ENCODE measurements at regions not wholly inside any gene's neighbourhood (a gene's known extent, or its start where the extent isn't known, plus 50 kb on each side); places are given as distances from the start of the nearest gene placed in this dataset.

GRCh38 chr15:89421219-89421618 lies 75.2 kb downstream of the RHCG start:
- DNase-seq (ENCODE audit: low read depth in 2 of 2), result no peak

DNA sequence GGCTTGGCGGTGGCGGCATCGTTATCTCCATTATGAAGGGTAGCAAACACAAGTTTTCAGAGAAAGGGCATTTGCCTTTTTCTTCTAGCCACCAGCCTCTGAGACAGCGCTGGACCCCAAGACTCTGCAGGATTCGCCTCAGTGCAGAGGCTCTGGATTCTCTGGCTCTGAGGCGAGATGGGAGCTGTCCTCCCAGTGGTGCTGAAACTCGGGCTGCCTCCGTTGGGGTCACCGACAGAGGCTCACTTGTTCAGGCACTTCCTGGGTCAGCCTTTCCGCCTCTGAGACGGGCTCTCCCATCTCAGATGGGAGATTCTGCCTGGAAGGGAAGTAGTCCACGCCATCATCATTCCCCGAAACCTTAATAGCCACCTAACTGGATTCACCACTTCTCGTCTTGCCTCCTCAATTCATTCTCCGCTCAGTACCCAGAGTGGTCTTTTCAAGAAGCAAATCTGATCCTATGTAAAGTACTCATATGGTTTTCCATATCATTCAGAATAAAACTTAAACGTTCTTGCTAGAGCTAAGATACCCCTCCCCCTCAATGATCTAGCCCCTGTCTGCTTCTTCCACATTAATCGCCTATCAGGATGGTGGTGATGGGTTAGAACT lies 76.9 kb downstream of the RHCG start:
- peak in 1 of 2 donors; percentile 42 for DNase-seq (ENCODE audit: low read depth in 2 of 2)

DNA sequence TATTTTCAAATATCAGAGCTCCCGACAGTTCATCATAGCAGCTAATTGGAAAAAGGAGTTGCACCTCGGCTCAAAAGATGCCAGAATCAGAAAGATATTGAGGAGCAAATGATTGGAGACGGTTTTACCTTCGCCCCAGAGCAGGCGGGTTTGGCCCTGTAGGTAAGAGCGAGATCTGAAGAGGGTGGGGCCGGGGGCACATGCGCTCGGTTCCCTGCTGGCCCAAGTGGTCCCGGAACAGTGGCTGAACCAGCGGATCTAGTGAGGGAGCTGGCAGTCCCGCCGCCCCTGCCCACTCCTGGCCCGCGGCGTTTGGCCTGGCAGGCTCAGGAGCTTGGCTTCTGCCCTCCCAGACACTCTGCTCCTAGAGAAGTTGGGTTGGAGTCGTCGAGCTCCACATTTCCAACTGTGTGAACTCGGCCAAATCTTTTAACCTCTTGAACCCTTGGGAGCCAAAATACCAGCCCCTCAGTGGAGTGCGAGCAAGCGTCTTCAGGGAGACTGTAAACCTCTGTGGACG lies 79.1 kb downstream of the RHCG start:
- no peak for DNase-seq (ENCODE audit: low read depth in 2 of 2)

DNA sequence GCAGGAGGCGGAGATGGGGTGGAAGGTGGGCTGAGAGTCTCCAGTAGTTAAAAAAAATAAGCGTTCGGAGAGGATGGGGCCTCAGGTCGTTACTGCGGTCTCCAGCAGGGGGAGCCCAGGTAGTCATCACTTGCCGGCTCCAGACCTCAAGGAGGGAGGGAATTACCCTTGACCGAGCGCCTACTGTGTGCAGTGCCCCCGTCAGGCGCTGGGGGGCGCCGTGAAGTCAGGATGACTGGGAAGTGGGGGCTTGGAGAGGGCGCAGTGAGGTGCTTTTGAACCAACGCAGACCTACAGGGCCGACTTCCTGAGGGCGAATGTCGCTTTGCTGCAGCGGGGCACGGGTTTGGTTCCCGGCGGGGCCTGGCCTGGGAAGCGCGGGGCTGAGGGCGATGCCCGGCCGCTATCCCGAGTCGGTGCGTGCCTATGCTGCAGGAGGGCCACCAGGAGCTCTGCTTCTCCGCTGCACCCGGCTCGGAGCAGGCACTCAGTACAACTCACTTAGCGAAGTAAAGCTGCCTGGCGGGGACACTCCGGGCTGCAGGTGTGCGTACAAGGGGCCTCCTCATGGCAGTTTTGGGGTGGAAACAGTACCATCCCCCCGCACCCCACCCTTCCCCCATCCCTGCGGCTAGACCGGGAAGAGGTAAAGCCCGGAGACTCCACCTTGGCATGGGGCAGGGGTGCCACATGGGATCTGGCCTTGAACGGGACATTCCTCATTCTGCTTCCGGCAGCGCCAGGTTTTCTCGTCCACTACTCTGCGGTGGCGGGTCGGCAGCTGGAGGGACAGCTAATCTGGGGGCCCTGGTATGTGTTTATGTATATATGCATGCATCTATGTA lies 79.8 kb downstream of the RHCG start:
- DNase-seq (ENCODE audit: low read depth in 2 of 2), result peak; percentile 25 to 74

- no peak for DNase-seq (ENCODE audit: low read depth in 2 of 2)
Measured at GRCh38 chr15:89414571-89414970, 79.9 kb upstream of the POLG start.

- DNase-seq (ENCODE audit: low read depth in 2 of 2), result no peak
Measured at GRCh38 chr15:89413877-89414276, 79.3 kb upstream of the POLG start.

GRCh38 chr15:89412905-89413411 lies 78.3 kb upstream of the POLG start:
- DNase-seq (ENCODE audit: low read depth in 2 of 2), result no peak

DNA sequence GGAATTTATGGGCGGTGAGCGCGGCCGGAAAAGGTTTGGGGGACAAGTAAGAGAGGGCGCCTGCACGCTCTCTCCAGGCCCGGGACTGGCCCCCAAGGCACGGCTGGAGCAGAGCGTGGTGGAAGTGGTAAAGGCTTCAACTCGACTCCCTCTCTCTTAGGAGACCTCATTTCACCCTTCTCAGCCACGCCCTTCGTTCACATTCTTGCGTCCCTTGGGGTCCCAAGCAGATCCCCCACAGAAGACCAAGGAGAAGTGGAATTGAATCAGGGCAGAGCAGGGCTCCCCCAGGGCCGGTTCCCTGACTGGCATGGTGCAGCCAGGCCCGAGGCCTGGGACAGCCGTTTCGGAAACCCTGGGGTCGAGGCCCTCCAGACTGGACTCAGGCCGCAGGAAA lies 75.4 kb upstream of the POLG start:
- DNase-seq (ENCODE audit: low read depth in 2 of 2), result no peak

- DNase-seq (ENCODE audit: low read depth in 2 of 2), result no peak
Measured at GRCh38 chr15:89409184-89410038, 74.8 kb upstream of the POLG start.

DNA sequence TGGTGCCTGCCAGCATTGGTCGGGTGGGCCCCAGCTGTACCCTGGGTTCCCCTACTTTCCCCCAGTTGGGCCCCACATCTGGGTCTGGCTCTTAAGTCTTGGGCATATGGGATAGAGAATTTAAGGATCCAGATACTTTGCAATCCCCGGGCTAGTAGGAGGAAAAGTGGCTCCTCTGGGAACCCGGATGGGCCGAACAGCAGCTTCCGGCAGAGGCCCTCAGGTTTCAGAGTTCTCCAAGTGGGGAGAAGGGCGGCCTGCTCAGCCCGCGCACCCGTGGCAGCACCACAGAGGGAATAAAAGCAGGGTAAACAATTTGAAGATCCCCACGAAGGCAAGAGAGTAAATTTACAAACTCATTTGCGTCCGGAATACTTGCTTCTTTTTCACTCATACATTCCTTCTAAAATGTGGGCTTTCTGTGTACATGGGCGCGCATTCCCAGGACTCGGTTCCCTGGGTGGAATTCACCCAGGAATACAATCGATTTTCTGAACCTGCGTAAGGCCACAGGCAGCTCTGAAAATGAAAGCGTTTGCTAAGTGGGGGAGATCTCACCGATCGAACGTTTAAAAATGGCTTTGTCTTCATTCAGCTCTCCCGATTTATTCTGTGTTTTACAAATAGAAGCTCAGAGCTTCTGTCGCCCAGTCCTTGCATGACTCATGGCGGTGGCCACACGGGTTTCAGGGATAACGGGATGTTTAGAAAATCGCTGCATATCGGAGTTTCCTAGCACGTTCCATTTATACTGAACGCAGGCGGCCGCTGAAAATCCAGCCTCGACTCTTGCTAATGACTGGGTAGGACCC lies 74.0 kb upstream of the POLG start:
- peak in 1 of 2 donors; percentile 11 for DNase-seq (ENCODE audit: low read depth in 2 of 2)

- DNase-seq (ENCODE audit: low read depth in 2 of 2), result no peak
Measured at GRCh38 chr15:89406940-89407607, 72.5 kb upstream of the POLG start.

DNA sequence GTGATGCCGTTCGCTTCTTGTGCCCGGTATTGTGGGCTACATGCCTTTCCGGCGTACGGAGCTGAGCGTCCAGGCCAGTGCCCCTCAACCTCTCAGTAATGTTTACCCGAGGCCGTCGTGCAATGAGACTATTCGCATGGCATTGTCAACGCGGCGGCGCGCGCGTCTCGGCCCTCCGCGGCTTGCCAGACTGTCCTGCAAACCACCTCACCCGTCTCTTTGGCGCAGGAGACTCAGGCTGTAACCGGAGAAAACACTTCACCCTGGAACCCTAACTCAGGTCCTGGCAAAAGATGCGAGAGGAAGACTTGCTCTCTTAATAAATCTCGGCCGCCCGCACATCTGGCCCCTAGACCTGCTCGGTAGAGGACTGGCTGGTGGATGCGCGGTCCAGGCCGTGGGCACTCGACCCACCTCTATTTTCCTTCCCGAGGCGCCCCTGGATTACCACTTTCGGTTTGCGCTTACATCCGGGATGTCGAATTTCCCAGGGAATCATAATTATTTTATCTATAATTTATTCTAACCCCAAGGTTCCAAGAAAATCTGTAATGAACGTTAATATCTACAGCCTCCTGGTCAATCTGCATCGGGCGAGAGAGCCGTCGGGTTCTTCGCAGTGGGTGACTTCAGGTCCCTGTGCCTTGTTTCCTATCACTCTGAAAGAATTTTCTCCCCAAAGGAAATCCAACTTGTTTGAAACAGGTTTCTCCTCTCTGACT lies 71.8 kb upstream of the POLG start:
- no peak for DNase-seq (ENCODE audit: low read depth in 2 of 2)

DNA sequence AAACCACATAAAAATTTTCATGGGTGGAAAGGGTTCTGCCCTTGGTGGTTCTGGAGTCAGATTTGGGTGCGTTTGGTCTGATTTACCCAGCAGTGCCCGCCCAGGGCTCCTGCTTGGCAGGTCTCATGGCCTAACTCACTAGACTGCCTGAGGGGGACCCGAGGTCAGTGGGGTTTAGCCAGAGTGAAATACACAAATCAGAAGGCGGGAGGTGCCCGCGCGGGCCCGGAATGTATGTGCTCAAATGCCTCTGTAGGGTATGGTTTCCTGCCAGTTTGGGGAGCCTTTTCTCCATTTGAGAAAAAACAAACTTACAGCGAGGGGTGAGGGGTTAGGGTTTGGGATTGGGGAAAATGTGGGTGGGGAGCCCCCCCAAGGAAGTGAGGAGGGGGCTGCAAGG lies 70.9 kb upstream of the POLG start:
- no peak for DNase-seq (ENCODE audit: low read depth in 2 of 2)

DNA sequence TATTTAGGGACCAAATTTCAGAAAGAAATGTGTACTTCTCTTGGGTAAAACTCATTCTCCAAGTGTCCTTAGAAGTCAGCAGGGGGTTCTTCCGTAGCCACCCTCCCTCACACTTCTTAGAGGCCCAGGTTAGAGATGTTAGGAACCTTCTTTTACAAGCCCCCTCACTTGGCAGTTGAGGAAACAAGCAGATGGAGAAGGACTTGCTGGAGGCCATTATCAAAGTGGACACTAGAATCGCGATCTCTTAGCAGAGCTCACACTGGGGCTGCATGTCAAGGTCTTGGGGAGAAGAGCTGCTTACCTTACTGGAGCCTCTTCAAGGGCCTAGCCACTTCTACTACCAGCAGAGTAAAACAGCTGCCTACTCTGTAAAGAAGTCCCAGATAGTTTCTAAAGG lies 69.4 kb upstream of the POLG start:
- DNase-seq (ENCODE audit: low read depth in 2 of 2), result no peak

DNA sequence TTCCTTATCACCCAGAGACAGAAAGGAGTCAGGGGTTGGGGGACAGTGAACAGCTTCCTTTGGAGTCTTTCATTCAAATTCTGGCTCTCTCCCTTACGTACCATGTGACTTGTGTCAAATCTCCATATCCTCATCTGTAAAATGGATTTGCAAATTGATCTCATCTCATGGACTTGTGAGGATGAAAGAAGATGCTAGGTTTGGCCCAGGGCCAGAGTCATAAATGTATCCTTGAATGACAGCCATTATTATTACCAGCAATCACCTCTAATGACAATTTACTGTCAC lies 67.8 kb upstream of the POLG start:
- no peak for DNase-seq (ENCODE audit: low read depth in 2 of 2)

- peak in 1 of 2 donors; percentile 10 for DNase-seq (ENCODE audit: low read depth in 2 of 2)
Measured at GRCh38 chr15:89401631-89402517, 67.2 kb upstream of the POLG start.

GRCh38 chr15:89400782-89401545 lies 66.3 kb upstream of the POLG start:
- DNase-seq (ENCODE audit: low read depth in 2 of 2), result no peak

GRCh38 chr15:89400116-89400781 lies 65.6 kb upstream of the POLG start:
- no peak for DNase-seq (ENCODE audit: low read depth in 2 of 2)
